H1 (cell line): ENCODE measurements at regions not wholly inside any gene's neighbourhood (a gene's known extent, or its start where the extent isn't known, plus 50 kb on each side); places are given as distances from the start of the nearest gene placed in this dataset.

Experiments
- CTCF ChIA-PET: fragments of 300-600 bp; sonication (Branson Sonifier 250); formaldehyde crosslinking; loops from one replicate; lab custom pipeline; 2021; ENCODE audit not compliant: partially characterized antibody; lab: Charles Lee
- POLR2A ChIA-PET: fragments of 300-600 bp; sonication (Branson Sonifier 250); formaldehyde crosslinking; loops from one replicate; lab custom pipeline; 2021; ENCODE audit warnings: inconsistent platforms; ENCODE audit not compliant: partially characterized antibody; lab: Charles Lee
- DNase-seq, 2 experiments: peaks; one replicate each; pipeline versions ENCODE4 v3.0.0 to v3.0.0-alpha.2; 2010 to 2022; ENCODE audit warnings: low spot score in 2 of 2, low read depth in 1 of 2, mixed read lengths in 1 of 2
- FAIRE-seq: peaks from 2 replicates; lab custom pipeline; 2011; peaks lifted over from hg19 to GRCh38; lab: Jason Lieb, UNC
- H2AFZ ChIP-seq: 2 replicates; pipeline ENCODE4 v1.8.1; 2012; ENCODE audit warnings: low read length, inconsistent platforms
- H2AK5ac ChIP-seq: 2 replicates; pipeline ENCODE4 v1.6.1; 2013; ENCODE audit warnings: low read depth, low read length
- H2BK120ac ChIP-seq: replicated peaks from 2 replicates; pipeline ENCODE3; 2013; ENCODE audit warnings: low read depth, low read length, inconsistent platforms
- H2BK12ac ChIP-seq: 2 replicates; pipeline ENCODE4 v1.6.1; 2013; ENCODE audit warnings: low read depth, low read length
- H2BK15ac ChIP-seq: 2 replicates; pipeline ENCODE4 v1.6.1; 2013; ENCODE audit warnings: low read length
- H2BK20ac ChIP-seq: 2 replicates; pipeline ENCODE4 v1.6.1; 2013; ENCODE audit warnings: low read length
- H2BK5ac ChIP-seq: 2 replicates; pipeline ENCODE4 v1.6.1; 2013; ENCODE audit warnings: low read depth, low read length
- H3K14ac ChIP-seq: 2 replicates; pipeline ENCODE4 v1.6.1; 2013; ENCODE audit warnings: inconsistent platforms; ENCODE audit not compliant: insufficient read length
- H3K18ac ChIP-seq: 2 replicates; pipeline ENCODE4 v1.6.1; 2013; ENCODE audit warnings: low read length; ENCODE audit errors: extremely low read depth
- H3K23ac ChIP-seq: 2 replicates; pipeline ENCODE4 v1.6.1; 2013; ENCODE audit warnings: inconsistent platforms; ENCODE audit not compliant: insufficient read length
- H3K23me2 ChIP-seq: 2 replicates; pipeline ENCODE4 v1.6.1; 2013; ENCODE audit warnings: low read depth, low read length
- H3K27ac ChIP-seq: 2 replicates; pipeline ENCODE4 v1.6.1; 2011; ENCODE audit warnings: low read depth, low read length, inconsistent platforms
- H3K27me3 ChIP-seq, 4 experiments: replicated peaks in 1 of 4; 1 replicate in 1 of 4; 2 replicates in 3 of 4; pipeline versions ENCODE4 v1.6.1 to v1.8.1; 2011 to 2013; ENCODE audit warnings: low read length in 3 of 4, mild to moderate bottlenecking in 3 of 4, inconsistent platforms in 2 of 4, mixed read lengths in 2 of 4, moderate library complexity in 1 of 4; ENCODE audit not compliant: control insufficient read depth in 3 of 4, insufficient read depth in 3 of 4; ENCODE audit errors: extremely low read depth in 1 of 4
- H3K36me3 ChIP-seq, 4 experiments: 2 replicates each; pipeline versions ENCODE4 v1.6.1 to v1.8.1; 2011 to 2013; ENCODE audit warnings: mild to moderate bottlenecking in 4 of 4, low read length in 3 of 4, moderate library complexity in 2 of 4, control low read depth in 1 of 4, inconsistent platforms in 1 of 4; ENCODE audit not compliant: insufficient read depth in 4 of 4, control insufficient read depth in 2 of 4
- H3K4ac ChIP-seq: replicated peaks from 2 replicates; pipeline ENCODE3; 2013; ENCODE audit warnings: low read length, low read depth, mixed read lengths, inconsistent platforms; ENCODE audit not compliant: insufficient read length
- H3K4me1 ChIP-seq, 4 experiments: replicated peaks in 1 of 4; 1 replicate in 1 of 4; 2 replicates in 3 of 4; pipeline versions ENCODE4 v1.6.1 to v1.8.1; 2011 to 2013; ENCODE audit warnings: low read length in 3 of 4, inconsistent platforms in 2 of 4, mixed read lengths in 1 of 4; ENCODE audit not compliant: insufficient read depth in 4 of 4, control insufficient read depth in 3 of 4
- H3K4me2 ChIP-seq, 2 experiments: 2 replicates each; pipeline versions ENCODE4 v1.6.1 to v1.8.1; 2011 to 2013; ENCODE audit warnings: low read depth in 2 of 2, low read length in 2 of 2, control low read depth in 1 of 2, inconsistent platforms in 1 of 2, mild to moderate bottlenecking in 1 of 2; ENCODE audit not compliant: insufficient read depth in 1 of 2
- H3K4me3 ChIP-seq, 4 experiments: fragments of 200-600, 300-600 bp in 1 of 4; sonication (generic), shearing (Covaris generic), sonication (Bioruptor Twin) in 1 of 4; 2 replicates each; pipeline versions ENCODE4 v1.5.1 to v1.8.1; 2011 to 2016; ENCODE audit warnings: low read length in 4 of 4, low read depth in 3 of 4, control low read depth in 2 of 4, inconsistent platforms in 2 of 4, mild to moderate bottlenecking in 2 of 4, mixed read lengths in 1 of 4, moderate library complexity in 1 of 4; ENCODE audit not compliant: insufficient read depth in 2 of 4; ENCODE audit errors: extremely low read depth in 1 of 4
- H3K56ac ChIP-seq: replicated peaks from 2 replicates; pipeline ENCODE3; 2013; ENCODE audit warnings: low read depth, mild to moderate bottlenecking, mixed read lengths, low read length, inconsistent platforms; ENCODE audit not compliant: insufficient read length
- H3K79me1 ChIP-seq: 2 replicates; pipeline ENCODE4 v1.6.1; 2013; ENCODE audit warnings: low read depth, low read length, control low read depth
- H3K79me2 ChIP-seq, 2 experiments: 2 replicates each; pipeline versions ENCODE4 v1.6.1 to v1.8.1; 2012 to 2013; ENCODE audit warnings: low read length in 2 of 2, mild to moderate bottlenecking in 2 of 2, inconsistent platforms in 1 of 2; ENCODE audit not compliant: insufficient read depth in 2 of 2, control insufficient read depth in 1 of 2
- H3K9ac ChIP-seq, 4 experiments: replicated peaks in 1 of 4; 1 replicate in 1 of 4; 2 replicates in 3 of 4; pipeline versions ENCODE4 v1.6.1 to v1.8.1; 2011 to 2013; ENCODE audit warnings: low read depth in 3 of 4, low read length in 3 of 4, control low read depth in 2 of 4, mild to moderate bottlenecking in 2 of 4, moderate library complexity in 2 of 4, inconsistent platforms in 1 of 4; ENCODE audit errors: extremely low read depth in 1 of 4
- H3K9me3 ChIP-seq, 2 experiments: 2 replicates each; pipeline versions ENCODE4 v1.6.1 to v1.8.1; 2012 to 2013; ENCODE audit warnings: mild to moderate bottlenecking in 2 of 2, moderate library complexity in 2 of 2, control low read depth in 1 of 2, inconsistent platforms in 1 of 2, low read depth in 1 of 2, low read length in 1 of 2, mixed read lengths in 1 of 2; ENCODE audit not compliant: insufficient read depth in 2 of 2
- H4K20me1 ChIP-seq, 2 experiments: replicated peaks in 1 of 2; 2 replicates each; pipeline versions ENCODE3 to v1.8.1; 2011 to 2013; ENCODE audit warnings: inconsistent platforms in 2 of 2, low read length in 2 of 2, mild to moderate bottlenecking in 1 of 2; ENCODE audit not compliant: insufficient read depth in 2 of 2, control insufficient read depth in 1 of 2
- H4K5ac ChIP-seq: 2 replicates; pipeline ENCODE4 v1.6.1; 2013; ENCODE audit warnings: low read length, low read depth, mixed read lengths, inconsistent platforms; ENCODE audit not compliant: insufficient read length
- H4K8ac ChIP-seq: 2 replicates; pipeline ENCODE4 v1.8.0; 2013; ENCODE audit warnings: mild to moderate bottlenecking, moderate library complexity, low read length, inconsistent platforms; ENCODE audit not compliant: insufficient read depth; ENCODE audit errors: extremely low read depth
- H4K91ac ChIP-seq: replicated peaks from 2 replicates; pipeline ENCODE3; 2013; ENCODE audit warnings: low read length, mixed read lengths, inconsistent platforms; ENCODE audit not compliant: insufficient read length
- ATF3 ChIP-seq: IDR thresholded peaks from 2 replicates; pipeline ENCODE4 v1.6.1; 2011; ENCODE audit warnings: low read depth, mild to moderate bottlenecking, low read length; ENCODE audit not compliant: insufficient read depth
- BRCA1 ChIP-seq: IDR thresholded peaks from 2 replicates; pipeline ENCODE4 v1.6.1; 2012; ENCODE audit warnings: low read depth, low read length, improper control_type of control experiment
- CBX8 ChIP-seq: fragments of 300-800, 300-1000 bp; sonication (generic); IDR thresholded peaks from 2 replicates; pipeline ENCODE4 v1.7.1; 2016; ENCODE audit warnings: low read depth, low read length, borderline replicate concordance
- CHD1 ChIP-seq: IDR thresholded peaks from 2 replicates; pipeline ENCODE4 v1.6.1; 2012; ENCODE audit warnings: low read depth, low read length, improper control_type of control experiment
- CHD2 ChIP-seq: IDR thresholded peaks from 2 replicates; pipeline ENCODE4 v1.6.1; 2012; ENCODE audit warnings: low read length, improper control_type of control experiment
- EP300 ChIP-seq, 2 experiments: IDR thresholded peaks; 1 replicate in 1 of 2; 2 replicates in 1 of 2; pipeline ENCODE4 v1.6.1; 2011 to 2012; ENCODE audit warnings: low read depth in 2 of 2, low read length in 2 of 2, mild to moderate bottlenecking in 2 of 2, borderline replicate concordance in 1 of 2, inconsistent platforms in 1 of 2, moderate library complexity in 1 of 2
- NANOG ChIP-seq: IDR thresholded peaks from 2 replicates; pipeline ENCODE4 v1.6.1; 2011; ENCODE audit warnings: low read length, low read depth, mild to moderate bottlenecking, inconsistent platforms; ENCODE audit not compliant: insufficient read depth, poor library complexity, severe bottlenecking
- NRF1 ChIP-seq: IDR thresholded peaks from 2 replicates; pipeline ENCODE4 v1.6.1; 2011; ENCODE audit warnings: mild to moderate bottlenecking, low read depth, low read length, improper control_type of control experiment
- POLR2AphosphoS5 ChIP-seq: IDR thresholded peaks from 2 replicates; pipeline ENCODE4 v1.6.1; 2011; ENCODE audit warnings: low read depth, low read length
- RFX5 ChIP-seq: IDR thresholded peaks from 2 replicates; pipeline ENCODE4 v1.6.1; 2011; ENCODE audit warnings: low read depth, low read length, improper control_type of control experiment, borderline replicate concordance
- RNF2 ChIP-seq: fragments of 200-900, 300-1000 bp; sonication (generic); IDR thresholded peaks from 2 replicates; pipeline ENCODE4 v1.7.1; 2016; ENCODE audit warnings: borderline replicate concordance, low read depth, mild to moderate bottlenecking, antibody characterized with exemption, low read length; ENCODE audit not compliant: poor library complexity, severe bottlenecking; ENCODE audit errors: missing control alignments
- RXRA ChIP-seq: IDR thresholded peaks from 2 replicates; pipeline ENCODE4 v1.6.1; 2011; ENCODE audit warnings: low read depth, mild to moderate bottlenecking, low read length, moderate library complexity; ENCODE audit not compliant: insufficient read depth
- SIRT6 ChIP-seq: IDR thresholded peaks from one replicate; pipeline ENCODE4 v1.7.1; 2012; ENCODE audit warnings: low read length, inconsistent platforms
- SP1 ChIP-seq: IDR thresholded peaks from 2 replicates; pipeline ENCODE4 v1.6.1; 2011; ENCODE audit warnings: low read depth, low read length
- ZNF274 ChIP-seq: IDR thresholded peaks from 2 replicates; pipeline ENCODE4 v1.7.0; 2012; ENCODE audit warnings: low read length, borderline replicate concordance; ENCODE audit errors: extremely low read depth

- Histone ChIP-seq H3K14ac (no peak overlapping the region), H3K23me2 (peaks cover 4% of the 10 kb centered on the region; the same call in 1 of the 2 replicates), H3K79me2 (no peaks in the 10 kb centered on the region), H2BK120ac (no peak overlapping the region), H2BK12ac (no peak overlapping the region), H3K4me2 (no peak overlapping the region), H2BK15ac (no peak overlapping the region), H2AFZ (no peak overlapping the region), H4K8ac (no peak overlapping the region), H3K79me1 (no peaks in the 10 kb centered on the region), H4K91ac (no peak overlapping the region), H4K20me1 (no peaks in the 10 kb centered on the region), H3K9me3 (no peaks in the 10 kb centered on the region), H2BK5ac (no peak overlapping the region), H3K4ac (no peak overlapping the region), H2BK20ac (no peak overlapping the region), H3K9ac (no peak overlapping the region), H3K18ac (no peak overlapping the region), H2AK5ac (no peak overlapping the region), H4K5ac (no peak overlapping the region), H3K36me3 (no peaks in the 10 kb centered on the region), H3K27me3 (no peaks in the 10 kb centered on the region; a peak in 1 of 7 replicates), H3K4me3 (no peak overlapping the region), H3K4me1 (peaks cover 0 to 4% (median 0%) of the 10 kb centered on the region in 4 experiments; a peak in 1 of 7 replicates), H3K27ac (no peak overlapping the region), H3K56ac (no peak overlapping the region), H3K23ac (no peak overlapping the region)
- DNase-seq (no peak), FAIRE-seq (no peak)
- ChIA-PET POLR2A (no interaction called here), CTCF (no interaction called here)
- TF ChIP-seq SP1 = no peak
- TF ChIP-seq SIRT6 = no peak
- no peak for TF ChIP-seq POLR2AphosphoS5
- no peak for TF ChIP-seq EP300 (IDR thresholded peaks at IDR 0.05; ENCODE audit: borderline replicate concordance in 1 of 2, low read depth in 2 of 2, low read length in 2 of 2)
- no peak for TF ChIP-seq ZNF274
- no peak for TF ChIP-seq RFX5
- no peak for TF ChIP-seq RXRA
- TF ChIP-seq NANOG = no peak
- TF ChIP-seq CHD2 = no peak
- no peak for TF ChIP-seq CBX8
- no peak for TF ChIP-seq RNF2
- no peak for TF ChIP-seq NRF1
- no peak for TF ChIP-seq CHD1
- no peak for TF ChIP-seq BRCA1
- TF ChIP-seq ATF3 = no peak
These were observed 392.9 kb upstream of the PFKP start for GRCh38 chr10:2674451-2674850.
